HAP-1 (cell line): ENCODE measurements at regions not wholly inside any gene's neighbourhood (a gene's known extent, or its start where the extent isn't known, plus 50 kb on each side); places are given as distances from the start of the nearest gene placed in this dataset.
A peak's percentile ranks its signal among the peaks of the same experiment; 100 is the strongest.
"Not testable (repeated sequence)": the region's sequence is repeated elsewhere in the genome, so short reads cannot be mapped to it uniquely, and the experiment has no call there.

Source experiments
- DNase-seq, 2 experiments: peaks; one replicate each; pipeline ENCODE4 v3.0.0-alpha.2; 2016 to 2020; ENCODE audit warnings: low spot score in 2 of 2
- H3K27me3 ChIP-seq: fragments of 250-450 bp; sonication (Bioruptor Pico); 2 replicates; pipeline ENCODE4 v1.5.1; 2020; ENCODE audit warnings: low read depth, mild to moderate bottlenecking, moderate library complexity
- H3K36me3 ChIP-seq: fragments of 250-450 bp; sonication (Bioruptor Pico); replicated peaks from 2 replicates; pipeline ENCODE4 v1.5.1; 2020; ENCODE audit warnings: mild to moderate bottlenecking
- H3K4me1 ChIP-seq: fragments of 250-450 bp; sonication (Bioruptor Pico); 2 replicates; pipeline ENCODE4 v1.5.1; 2020; ENCODE audit warnings: mild to moderate bottlenecking
- H3K4me3 ChIP-seq: fragments of 250-450 bp; sonication (Bioruptor Pico); 2 replicates; pipeline ENCODE4 v1.5.1; 2020; ENCODE audit warnings: mild to moderate bottlenecking, moderate library complexity
- H3K9me3 ChIP-seq: fragments of 250-450 bp; sonication (Bioruptor Pico); 2 replicates; pipeline ENCODE4 v1.5.1; 2020; ENCODE audit warnings: mild to moderate bottlenecking, moderate library complexity
- in situ Hi-C: fragments of 300-500 bp; cut with MboI; formaldehyde crosslinking; loops from 3 replicates; pipeline ENCODE4 v1.14.3; 2020; ENCODE audit warnings: low sequenced_read_pairs, inconsistent platforms, mixed read lengths

DNA sequence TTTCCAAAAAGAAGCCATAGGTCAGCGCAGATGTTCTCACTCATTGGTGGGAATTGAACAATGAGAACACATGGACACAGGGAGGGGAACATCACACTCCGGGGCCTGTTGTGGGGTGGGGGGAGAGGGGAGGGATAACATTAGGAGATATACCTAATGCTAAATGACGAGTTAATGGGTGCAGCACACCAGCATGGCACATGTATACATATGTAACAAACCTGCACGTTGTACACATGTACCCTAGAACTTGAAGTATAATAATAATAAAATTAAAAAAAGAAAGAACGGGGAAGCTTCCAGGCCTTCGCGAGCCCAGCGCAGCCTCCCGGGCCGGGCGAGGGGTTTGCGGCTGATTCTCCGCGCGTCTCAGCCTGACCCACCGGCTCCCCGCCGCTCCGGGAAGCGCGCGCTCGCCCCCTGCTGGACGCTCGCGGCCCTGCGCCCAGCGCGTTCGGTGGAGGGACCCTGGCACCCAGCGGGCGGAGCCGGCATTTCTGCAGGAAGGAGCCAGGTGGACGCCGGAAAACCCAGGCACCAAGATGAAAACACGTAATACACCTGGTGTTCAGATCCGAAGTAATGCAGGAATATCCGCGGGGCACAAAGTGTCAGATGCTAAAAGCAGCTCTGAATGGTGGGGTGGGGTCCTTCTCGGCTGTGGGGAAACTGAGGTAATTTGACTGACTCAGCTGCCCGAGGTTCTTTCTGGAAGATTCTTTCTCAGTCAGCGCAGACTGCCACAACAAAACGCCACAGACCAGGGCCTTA, 67.1 kb upstream of the PPP1R26 start:
- not testable (repeated sequence) for H3K36me3 ChIP-seq, H3K4me1 ChIP-seq, H3K27me3 ChIP-seq, H3K4me3 ChIP-seq, H3K9me3 ChIP-seq
- in situ Hi-C loops, result loop anchor here (5.0 kb wide), 1 partner anchor 325 kb away; the partner anchor contains the start of gene OLFM1
- DNase-seq, result peak; percentile 41 to 83

DNA sequence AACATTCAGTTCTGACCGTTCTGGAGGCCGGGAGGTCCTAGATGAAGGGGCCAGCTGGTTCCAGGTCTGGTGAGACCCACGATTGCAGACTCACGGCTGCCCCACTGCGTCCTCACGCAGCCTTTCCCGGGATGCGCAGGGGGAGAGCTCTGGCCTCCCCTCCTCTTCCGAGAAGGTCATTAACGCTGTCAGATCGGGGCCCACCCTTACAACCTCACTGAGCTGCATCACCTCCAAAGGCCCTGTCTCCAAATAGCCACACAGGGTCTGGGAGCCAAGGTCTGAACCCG, 66.6 kb upstream of the PPP1R26 start:
- in situ Hi-C loops, result loop anchor here (5.0 kb wide), 1 partner anchor 326 kb away; the partner anchor contains the start of gene OLFM1

DNA sequence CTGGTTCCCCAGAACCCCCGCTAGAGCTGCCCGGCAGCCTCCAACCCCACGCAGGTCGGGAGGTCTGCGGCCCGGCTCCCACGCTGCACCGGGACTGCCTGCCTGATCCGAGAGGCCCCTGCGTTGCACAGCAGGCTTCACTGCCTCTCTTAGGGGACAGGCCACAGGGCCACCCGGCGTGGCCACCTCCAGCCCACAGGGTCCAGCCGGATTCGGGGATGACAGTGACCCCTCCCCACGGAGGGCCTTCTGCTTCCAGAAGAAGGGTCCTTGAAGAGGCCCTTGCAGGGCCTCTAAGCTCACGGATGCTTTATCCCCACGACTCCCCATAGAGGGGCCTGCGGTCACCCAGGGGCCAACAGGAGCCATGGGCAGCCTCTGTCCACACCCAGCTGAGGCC, 66.1 kb upstream of the PPP1R26 start:
- Histone ChIP-seq H3K4me3 (no peak overlapping the region), H3K27me3 (no peaks in the 10 kb centered on the region), H3K4me1 (no peaks in the 10 kb centered on the region), H3K9me3 (no peaks in the 10 kb centered on the region), H3K36me3 (no peaks in the 10 kb centered on the region)
- in situ Hi-C loops, result loop anchor here (5.0 kb wide), 1 partner anchor 326 kb away; the partner anchor contains the start of gene OLFM1
- DNase-seq, result no peak

More for the DNA sequence above, 66.6 kb upstream of the PPP1R26 start:
- Histone ChIP-seq H3K9me3 (no peaks in the 10 kb centered on the region), H3K36me3 (no peaks in the 10 kb centered on the region), H3K27me3 (no peaks in the 10 kb centered on the region), H3K4me3 (no peak overlapping the region), H3K4me1 (no peaks in the 10 kb centered on the region)
- DNase-seq, result no peak

DNA sequence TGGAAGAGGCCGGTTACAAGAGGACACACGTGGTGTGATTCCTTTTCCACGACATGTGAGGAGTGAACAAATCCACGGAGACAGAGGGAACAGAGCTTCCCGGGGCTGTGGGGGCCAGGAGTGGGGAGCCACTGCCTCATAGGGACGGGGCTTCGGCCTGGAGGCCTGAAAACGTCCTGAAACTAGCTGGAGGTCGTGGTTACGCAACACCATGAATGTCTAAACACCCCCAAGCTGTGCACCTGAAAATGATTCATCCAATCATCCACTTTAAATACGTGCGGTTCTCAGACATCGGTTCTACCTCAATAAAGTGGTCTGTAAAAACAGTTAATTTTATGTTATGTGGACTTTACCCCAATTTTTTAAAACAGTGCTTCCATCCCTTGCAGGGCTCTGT, 65.3 kb upstream of the PPP1R26 start:
- H3K9me3 ChIP-seq, result no peaks in the 10 kb centered on the region
- no peaks in the 10 kb centered on the region for H3K36me3 ChIP-seq
- no peaks in the 10 kb centered on the region for H3K4me1 ChIP-seq
- no peak overlapping the region for H3K4me3 ChIP-seq
- no peaks in the 10 kb centered on the region for H3K27me3 ChIP-seq
- no peak for DNase-seq
- in situ Hi-C loops, result loop anchor here (5.0 kb wide), 1 partner anchor 327 kb away; the partner anchor contains the start of gene OLFM1

DNA sequence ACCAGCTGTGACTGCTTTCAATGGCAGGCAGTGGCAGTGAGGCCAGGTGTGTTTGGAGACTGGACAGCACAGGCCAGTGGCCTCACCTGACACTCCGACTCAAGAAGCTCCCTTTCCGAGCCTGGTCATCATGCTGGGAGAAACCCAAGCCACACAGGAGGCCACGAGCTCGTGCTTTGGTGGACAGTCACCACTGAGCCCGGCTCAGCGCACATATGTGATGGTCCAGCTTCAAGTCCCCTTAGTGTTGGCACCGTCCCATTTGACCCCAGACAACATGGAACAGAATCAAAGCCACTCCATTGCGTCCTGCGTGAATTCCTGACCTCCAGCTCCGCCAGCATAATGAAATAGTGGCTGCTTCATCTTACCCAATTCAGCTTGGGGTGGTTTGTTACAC, 64.0 kb upstream of the PPP1R26 start:
- in situ Hi-C loops, result no loop called here

DNA sequence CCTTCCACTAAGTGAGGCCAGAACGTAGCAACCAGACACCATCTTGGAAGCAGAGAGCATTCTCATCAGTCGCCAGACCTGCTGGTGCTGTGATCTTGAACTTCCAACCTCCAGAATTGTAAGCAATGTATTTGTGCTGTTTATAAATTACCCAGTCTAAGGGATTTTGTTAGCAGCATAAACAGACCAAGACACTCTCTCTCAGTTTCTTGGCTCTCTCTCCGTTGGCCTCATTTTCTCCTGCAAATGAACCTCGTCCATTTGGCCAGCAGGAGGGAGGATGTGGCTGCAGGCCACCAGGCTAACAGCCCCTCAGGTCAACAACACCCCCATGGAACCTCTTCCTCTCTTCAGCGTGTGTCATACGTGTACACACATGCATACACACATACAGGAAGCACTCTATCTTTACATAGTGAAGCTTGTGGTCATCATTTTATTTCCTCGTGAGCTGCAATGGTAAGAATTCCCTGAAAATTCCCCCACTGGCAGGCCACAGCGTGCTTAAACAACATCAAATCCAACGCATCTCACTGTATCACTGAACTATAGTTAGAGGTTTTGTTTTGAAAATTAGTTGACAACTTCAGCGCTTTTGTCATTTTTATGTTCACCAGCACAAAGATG, 62.8 kb upstream of the PPP1R26 start:
- H3K9me3 ChIP-seq, result no peaks in the 10 kb centered on the region
- no peaks in the 10 kb centered on the region for H3K36me3 ChIP-seq
- no peak for DNase-seq
- no peaks in the 10 kb centered on the region for H3K4me1 ChIP-seq
- no peak overlapping the region for H3K4me3 ChIP-seq
- no peaks in the 10 kb centered on the region for H3K27me3 ChIP-seq
- in situ Hi-C loops, result no loop called here

More for the DNA sequence above, 64.0 kb upstream of the PPP1R26 start:
- Histone ChIP-seq H3K4me3 (no peak overlapping the region), H3K4me1 (no peaks in the 10 kb centered on the region), H3K9me3 (no peaks in the 10 kb centered on the region), H3K27me3 (no peaks in the 10 kb centered on the region), H3K36me3 (no peaks in the 10 kb centered on the region)
- no peak for DNase-seq

DNA sequence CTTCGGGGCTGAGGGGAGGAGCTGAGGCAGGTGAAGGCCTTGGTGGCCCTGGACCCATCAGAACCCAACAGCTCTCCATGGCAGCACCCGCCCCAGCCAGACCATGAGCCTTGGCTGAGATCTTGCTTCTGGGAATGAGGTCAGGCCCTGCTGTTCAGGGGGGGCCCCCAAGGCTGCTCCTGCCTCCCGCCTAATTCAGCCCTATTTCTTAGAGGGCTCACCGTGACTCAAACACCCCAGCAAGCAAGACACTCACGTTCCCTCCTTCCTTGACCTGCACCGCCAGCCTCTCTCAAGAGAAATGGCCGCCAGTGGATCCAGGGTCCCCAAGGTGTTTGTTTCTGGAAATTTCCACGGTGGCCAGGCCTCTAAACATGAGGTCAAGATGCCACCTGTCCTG, 61.4 kb upstream of the PPP1R26 start:
- H3K9me3 ChIP-seq, result no peaks in the 10 kb centered on the region
- in situ Hi-C loops, result no loop called here
- no peak overlapping the region for H3K4me3 ChIP-seq
- H3K36me3 ChIP-seq, result no peaks in the 10 kb centered on the region
- DNase-seq, result no peak
- H3K4me1 ChIP-seq, result no peaks in the 10 kb centered on the region
- H3K27me3 ChIP-seq, result no peaks in the 10 kb centered on the region

DNA sequence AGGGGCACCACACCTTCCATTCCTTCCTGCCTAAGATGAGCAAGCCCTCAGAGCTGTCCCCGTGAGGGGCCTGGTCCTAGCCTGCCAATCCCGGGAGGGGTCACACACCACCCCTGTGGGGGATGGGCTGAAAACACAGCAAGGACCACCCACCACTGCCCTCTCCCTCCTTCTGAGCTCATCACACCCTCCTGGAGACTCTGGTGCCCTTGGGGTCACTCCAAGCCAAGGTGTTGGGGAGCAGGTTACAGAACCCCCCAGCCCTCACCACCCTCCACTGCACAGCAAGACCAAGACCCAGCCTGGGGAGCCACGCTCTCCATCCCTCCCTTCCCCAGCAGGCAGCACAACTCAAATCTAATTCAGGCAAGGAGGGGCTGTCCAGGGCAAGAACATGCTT, 60.5 kb upstream of the PPP1R26 start:
- H3K27me3 ChIP-seq, result no peaks in the 10 kb centered on the region
- no peaks in the 10 kb centered on the region for H3K4me1 ChIP-seq
- no peaks in the 10 kb centered on the region for H3K36me3 ChIP-seq
- no peak for DNase-seq
- no peak overlapping the region for H3K4me3 ChIP-seq
- no peaks in the 10 kb centered on the region for H3K9me3 ChIP-seq
- in situ Hi-C loops, result no loop called here

DNA sequence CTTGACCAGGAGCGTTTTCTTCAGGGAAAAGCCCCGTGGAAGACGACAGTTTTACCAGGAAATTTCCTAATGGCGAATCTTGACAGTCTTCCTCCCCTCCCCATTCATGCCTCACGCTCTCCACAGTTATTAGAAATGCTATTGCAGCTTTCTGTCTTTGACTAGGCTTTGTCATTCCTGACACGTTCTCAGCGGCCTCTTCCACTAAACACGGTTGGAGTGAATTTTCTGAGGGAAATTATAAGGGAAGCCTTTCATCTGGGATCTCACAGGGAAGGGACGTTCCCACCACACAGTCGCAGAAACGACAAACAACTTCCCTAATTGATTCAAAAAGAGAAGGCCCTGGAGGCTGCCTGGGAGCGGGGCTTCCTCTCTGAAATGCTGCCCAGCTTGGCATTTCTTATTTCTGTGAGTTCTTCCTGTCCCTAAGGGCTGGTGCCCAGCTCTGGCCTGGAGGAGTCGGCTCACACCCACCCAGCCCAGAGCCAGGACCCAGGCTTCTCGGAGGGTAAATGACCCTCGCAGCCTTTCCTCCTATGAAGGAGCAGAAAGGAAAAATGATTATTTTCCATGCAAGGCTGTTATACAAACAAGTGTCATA, 57.1 kb upstream of the PPP1R26 start:
- Histone ChIP-seq H3K36me3 (no peaks in the 10 kb centered on the region), H3K4me1 (no peaks in the 10 kb centered on the region), H3K9me3 (no peaks in the 10 kb centered on the region), H3K27me3 (no peaks in the 10 kb centered on the region), H3K4me3 (no peak overlapping the region)
- no peak for DNase-seq
- in situ Hi-C loops, result no loop called here

DNA sequence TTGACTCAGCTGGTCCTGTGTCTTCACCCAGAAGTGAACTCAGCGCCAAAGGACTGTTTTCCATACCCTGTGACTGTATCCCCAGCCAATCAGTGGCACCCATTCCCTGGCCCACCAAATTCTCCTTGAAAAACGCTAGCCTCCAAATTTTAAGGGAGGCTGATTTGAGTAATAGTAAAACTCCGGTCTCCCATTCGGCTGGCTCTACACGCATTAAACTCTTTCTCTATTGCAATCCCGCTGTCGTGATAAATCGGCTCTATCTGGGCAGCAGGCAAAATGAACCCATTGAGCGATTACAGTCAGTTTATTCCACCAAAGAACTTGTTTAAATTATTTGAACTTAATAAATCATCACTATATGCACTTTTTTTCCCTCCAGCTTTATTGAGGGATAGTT, 55.9 kb upstream of the PPP1R26 start:
- no peak for DNase-seq
- Histone ChIP-seq H3K36me3 (no peaks in the 10 kb centered on the region), H3K27me3 (no peaks in the 10 kb centered on the region), H3K4me1 (no peaks in the 10 kb centered on the region), H3K4me3 (no peak overlapping the region), H3K9me3 (no peaks in the 10 kb centered on the region)
- in situ Hi-C loops, result no loop called here
